GM21367 (cell line): ENCODE measurements at regions not wholly inside any gene's neighbourhood (a gene's known extent, or its start where the extent isn't known, plus 50 kb on each side); places are given as distances from the start of the nearest gene placed in this dataset.

Experiments
- ATAC-seq: cut with Tn5 transposase; IDR thresholded peaks from one replicate; pipeline ENCODE4 v1.9.1; 2021; ENCODE audit not compliant: unreplicated experiment

DNA sequence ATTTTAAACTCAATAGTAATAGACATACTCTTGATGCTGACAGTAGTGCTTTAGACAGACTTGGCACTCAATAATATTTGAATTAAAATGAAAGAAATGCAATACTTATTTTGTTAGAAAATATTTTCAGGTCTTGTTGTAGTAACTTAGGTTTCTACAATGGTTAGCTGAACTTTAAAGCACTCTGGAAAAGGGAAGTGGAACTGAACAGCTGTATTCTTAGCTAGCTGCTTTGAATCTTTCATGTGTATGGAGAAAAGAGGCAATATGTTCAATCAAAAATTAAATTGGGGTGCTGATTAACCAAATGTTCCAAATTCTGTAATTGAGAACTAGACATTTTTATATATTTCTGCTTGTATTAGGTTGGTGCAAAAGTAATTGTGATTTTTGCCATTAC is 517.9 kb upstream of the RAG2 start:
- ATAC-seq = no peak

DNA sequence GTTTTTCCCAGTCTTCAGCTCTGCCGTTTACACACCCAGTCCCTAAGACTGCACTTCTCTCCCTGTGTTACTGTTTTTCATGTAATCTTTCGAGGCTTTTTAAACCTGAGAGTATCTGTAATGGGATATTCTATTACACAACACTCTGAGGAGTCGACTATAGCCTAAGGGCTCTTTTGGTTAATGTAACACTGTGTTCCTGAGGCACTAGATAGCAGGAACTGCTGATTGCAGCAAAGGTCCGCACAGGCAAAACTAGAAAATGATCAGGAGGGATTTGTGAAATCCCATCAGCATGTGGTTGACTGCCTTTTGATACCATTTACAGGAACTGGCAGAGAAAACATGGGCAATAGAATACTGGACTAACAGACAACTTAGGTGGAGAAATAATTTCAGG is 512.3 kb upstream of the RAG2 start:
- no peak for ATAC-seq

- ATAC-seq = no peak
These were observed 511.2 kb upstream of the RAG2 start for GRCh38 chr11:37109286-37109585.

DNA sequence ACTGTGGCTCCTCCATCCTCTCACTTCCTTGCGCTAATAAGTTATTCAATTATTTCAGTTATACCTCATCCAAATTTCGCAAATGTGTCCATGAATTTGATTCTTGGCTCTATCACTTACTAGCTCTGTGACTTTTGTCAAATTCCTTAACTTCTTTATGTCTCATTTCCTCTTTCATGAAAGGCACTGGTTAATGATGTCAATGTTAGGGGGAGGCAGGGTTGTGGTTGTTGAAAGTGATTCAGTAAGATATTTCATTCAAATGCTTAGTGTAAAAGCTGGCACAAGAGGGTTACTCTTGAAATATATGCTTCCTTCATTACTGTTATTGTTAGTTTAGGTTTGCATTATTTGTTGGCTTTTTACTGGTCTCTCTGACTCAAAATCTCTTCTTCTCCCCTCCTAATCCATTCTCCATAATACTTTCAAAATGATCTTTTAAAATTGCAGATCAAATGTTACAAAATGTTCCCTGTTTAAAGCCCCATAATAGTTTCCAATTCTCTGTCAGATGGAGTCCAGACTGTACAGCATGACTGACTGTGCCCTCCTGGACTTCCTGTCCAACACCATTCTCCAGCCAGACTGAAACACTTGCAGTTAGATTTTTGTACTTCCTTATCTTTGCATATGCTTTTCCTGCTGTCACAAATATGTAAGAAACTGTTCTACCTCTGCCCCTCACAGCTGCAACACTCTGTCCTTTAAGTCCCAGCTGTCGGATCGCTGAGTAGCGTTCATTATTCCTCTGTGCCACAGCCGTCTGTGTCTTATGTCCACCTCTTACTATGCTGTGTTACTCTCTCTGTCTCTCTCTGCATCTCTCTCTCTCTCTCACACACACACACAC is 510.6 kb upstream of the RAG2 start:
- no peak for ATAC-seq

- no peak for ATAC-seq
These were observed 509.8 kb upstream of the RAG2 start for GRCh38 chr11:37107831-37108230.

DNA sequence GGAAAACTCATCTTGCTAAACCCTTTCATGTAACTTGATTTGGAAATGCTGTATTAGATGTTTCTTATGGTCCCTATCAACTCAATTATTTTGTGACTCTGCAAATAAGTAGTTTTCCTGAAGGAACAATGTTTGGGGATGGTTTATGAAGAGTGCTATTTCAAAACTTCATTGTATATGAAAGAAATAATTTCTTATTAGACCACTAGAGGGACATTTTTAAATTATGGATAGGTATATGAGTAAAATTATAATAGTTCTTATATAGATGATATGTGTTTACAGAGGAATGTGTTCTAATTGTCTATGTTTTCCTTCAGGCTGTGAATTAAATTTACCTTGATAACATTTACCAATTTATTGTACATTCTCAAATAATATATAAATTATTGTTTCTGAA is 509.4 kb upstream of the RAG2 start:
- no peak for ATAC-seq

- no peak for ATAC-seq
These were observed 507.4 kb upstream of the RAG2 start for GRCh38 chr11:37105427-37105826.

DNA sequence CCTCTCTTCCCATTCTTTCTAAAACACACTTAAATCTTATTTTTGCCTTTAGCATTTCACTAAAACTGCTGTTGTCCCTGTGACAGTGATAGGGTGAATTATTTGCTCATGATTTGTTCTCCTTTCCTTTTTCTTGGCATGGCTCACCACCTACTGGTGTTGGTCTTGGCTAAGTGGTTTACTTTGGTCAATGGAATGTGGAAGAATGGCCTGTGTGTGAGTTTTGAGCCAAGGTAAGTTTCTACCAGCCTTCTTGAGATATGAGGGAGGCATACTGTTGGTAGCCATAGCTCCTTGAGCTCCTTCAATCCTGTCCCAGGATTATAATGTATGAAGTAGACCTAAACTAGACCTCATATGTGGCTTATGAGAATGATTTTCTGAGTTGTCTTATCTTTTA is 506.3 kb upstream of the RAG2 start:
- no peak for ATAC-seq

DNA sequence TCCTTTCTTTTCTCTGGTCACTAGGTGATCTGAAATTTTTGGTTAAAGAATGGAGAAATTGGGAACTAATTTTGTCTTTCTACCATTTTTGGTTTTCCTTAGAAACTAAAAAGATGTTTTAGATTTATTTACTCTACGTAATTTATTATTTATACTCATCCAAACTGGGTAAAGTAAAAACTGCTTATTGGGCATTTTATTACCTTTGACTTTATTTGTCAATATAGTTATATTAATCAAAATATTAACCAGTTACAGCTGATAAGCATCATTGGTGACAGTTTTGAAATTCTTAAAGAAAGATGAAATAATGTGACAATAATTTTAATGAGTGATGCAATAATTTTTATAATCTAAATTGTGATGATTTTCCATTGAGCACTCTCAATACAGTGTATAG is 502.0 kb upstream of the RAG2 start:
- ATAC-seq = no peak

- ATAC-seq = no peak
These were observed 494.5 kb upstream of the RAG2 start for GRCh38 chr11:37092487-37092886.

- ATAC-seq = no peak
These were observed 491.4 kb upstream of the RAG2 start for GRCh38 chr11:37089439-37089838.

DNA sequence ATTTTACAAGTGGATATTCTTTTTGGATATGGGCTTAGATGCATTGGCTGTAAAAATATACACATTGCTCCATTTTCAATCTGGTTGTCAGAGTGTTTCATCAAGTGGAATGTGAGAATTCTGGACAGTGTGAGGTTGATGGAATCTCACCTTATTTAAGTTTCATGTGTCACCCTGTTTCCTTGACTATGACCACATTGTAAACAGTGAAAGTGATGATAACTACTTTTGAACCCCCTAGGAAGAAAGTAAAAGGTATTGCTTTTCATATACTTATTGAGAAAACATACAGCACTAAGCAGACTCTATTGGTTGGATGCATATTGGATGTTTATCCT is 490.5 kb upstream of the RAG2 start:
- ATAC-seq = no peak

DNA sequence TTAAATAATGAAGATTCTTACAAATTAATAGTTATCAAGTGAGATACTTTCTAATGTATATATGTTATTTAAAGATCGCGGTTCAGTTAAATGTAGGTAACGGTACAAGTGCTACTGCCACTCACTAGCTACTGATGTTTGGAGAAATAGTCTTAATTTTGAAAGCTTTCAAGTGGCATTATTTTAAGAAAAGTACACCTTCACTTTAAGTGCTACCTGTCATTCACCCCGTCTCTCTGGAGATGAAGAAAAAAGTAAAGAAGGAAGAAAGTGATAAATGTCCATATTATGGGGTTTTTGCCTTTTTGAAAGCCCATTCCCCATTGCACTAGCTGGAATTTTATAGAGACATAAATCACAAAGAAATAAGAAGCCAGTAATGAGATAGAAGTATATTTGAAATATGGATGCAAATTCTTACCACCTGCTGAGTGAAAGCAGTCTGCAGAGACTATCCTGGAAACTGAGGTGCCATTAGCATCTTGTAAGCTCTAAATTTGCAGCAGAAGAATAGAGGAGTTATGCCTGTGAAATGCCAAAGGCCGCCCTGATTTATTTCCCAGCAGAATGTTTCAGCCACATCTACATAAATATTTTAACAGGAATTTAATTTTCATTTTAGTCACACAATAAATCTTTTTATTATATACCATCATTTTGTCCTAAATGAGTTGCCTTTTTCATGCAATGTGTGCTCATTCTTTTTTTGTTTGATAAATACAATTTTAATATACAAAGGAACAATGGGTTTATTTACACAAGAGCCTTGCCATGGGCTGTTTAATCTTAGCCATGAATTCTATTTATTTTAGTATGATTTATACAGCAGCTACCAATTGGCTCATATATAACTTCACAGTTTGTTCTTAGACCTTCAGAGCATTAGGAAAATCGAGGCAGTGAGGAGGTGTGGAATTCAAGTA is 489.9 kb upstream of the RAG2 start:
- ATAC-seq = no peak

DNA sequence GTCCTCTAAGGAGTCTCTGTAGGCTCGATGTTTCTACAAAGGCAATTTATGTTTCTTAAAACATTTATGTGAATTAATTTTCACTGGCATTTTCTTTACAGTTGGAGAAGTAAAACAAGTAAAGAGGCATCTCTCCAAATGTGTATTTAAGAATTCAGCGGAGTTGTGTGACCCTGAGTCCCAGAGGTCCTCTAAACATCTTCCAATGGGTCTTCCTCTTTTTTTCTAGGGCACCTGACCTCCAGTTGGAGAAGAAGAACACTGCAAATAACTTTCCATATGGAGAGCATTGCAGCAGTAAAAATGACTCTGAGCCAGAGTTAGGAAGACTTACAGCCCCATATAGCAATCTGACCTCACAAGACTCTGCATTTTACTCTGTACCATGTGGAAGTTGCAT is 480.5 kb upstream of the RAG2 start:
- ATAC-seq = no peak

- no peak for ATAC-seq
These were observed 478.8 kb upstream of the RAG2 start for GRCh38 chr11:37076866-37077265.

DNA sequence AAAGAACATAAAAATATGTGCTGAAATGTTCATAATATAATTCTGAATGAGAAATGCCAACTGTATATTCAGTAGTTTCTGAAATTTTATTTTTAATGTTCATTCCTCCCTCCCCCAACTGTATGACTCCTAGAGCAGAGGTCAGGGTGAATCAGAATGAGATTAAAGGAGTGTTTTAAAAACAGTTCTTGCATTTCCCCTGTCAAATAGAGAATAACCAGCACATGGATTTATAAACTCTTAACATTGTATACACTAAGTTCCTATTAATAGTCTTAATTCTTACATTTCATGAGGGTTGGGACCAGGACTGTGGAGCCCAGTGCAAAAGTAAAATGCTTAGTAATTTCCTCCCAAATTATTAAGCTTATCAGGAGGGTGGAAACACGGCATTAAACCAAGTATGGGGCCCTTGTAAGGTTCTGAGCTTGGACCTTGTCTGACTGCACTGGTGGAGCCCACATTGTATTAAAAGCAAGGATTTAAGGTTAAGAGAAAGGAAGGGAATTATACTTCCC is 474.6 kb upstream of the RAG2 start:
- ATAC-seq = no peak

DNA sequence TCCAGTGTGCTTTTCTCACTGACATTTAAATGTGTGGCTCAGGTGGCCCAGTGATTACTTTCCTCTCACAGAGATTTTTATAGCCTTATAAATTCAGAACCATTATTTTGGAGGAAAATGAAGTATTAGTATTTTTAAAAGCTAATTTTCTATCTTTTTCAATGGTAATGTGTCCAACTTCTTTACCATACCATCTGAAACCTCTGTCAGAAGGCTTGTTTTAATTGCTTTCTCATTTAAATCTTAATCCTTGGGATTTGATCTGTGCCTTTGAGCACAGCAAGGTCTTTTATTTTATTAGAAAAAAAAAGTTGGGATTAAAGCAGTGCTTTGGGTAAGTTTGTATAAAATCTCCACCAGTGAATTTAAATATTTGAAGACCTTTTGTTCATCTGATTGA is 452.3 kb upstream of the RAG2 start:
- ATAC-seq = no peak

DNA sequence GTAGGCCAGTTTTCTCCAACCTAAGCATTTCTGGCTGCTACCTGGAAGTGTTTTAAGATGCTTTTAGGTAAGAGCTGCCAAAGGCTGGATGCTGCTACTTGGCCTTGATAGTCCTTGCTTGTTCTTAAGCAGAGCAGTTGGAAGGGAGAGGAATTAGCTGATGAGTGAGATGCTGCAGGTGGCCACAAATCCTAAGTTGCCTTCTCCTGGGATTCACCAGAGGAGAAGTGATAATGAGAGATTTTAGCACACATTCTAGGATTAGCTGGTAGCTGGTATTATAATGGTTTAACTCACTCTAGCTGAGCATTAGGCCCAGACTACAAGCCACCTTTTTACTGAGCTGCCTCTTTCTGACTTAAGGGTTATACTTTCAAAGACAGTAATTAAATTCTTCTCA is 442.9 kb upstream of the RAG2 start:
- no peak for ATAC-seq

- ATAC-seq = no peak
These were observed 440.9 kb upstream of the RAG2 start for GRCh38 chr11:37038911-37039310.

DNA sequence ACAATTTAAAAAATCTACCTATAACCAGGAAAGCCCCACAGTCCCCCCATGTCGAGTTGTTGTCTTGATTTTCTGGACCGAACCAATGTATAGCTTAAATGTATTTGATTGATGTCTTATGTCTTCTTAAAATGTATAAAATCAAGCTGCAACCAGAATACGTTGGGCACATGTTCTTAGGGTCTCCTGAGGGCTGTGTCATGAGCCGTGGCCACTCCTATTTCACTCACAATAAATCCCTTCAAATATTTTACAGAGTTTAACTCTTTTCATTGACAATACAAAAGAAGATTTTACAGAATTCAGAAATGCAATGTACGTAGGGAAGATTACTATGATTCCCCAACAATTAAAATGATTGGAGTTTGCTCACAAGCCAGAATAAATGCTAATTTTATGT is 428.7 kb upstream of the RAG2 start:
- ATAC-seq = no peak

GRCh38 chr11:37026326-37026725 is 428.3 kb upstream of the RAG2 start:
- ATAC-seq = no peak

- ATAC-seq = no peak
These were observed 408.5 kb upstream of the RAG2 start for GRCh38 chr11:37006563-37006962.
